Ishikawa (cell line): ENCODE measurements at regions not wholly inside any gene's neighbourhood (a gene's known extent, or its start where the extent isn't known, plus 50 kb on each side); places are given as distances from the start of the nearest gene placed in this dataset.

Source experiments
- EP300 ChIP-seq: IDR thresholded peaks from 2 replicates; pipeline ENCODE4 v1.6.1; 2012; ENCODE audit warnings: borderline replicate concordance
- RAD21 ChIP-seq: IDR thresholded peaks from 2 replicates; pipeline ENCODE4 v1.6.1; 2012; ENCODE audit warnings: low read depth
- REST ChIP-seq: IDR thresholded peaks from 2 replicates; pipeline ENCODE4 v1.6.1; 2012; ENCODE audit warnings: low read depth, mild to moderate bottlenecking
- YY1 ChIP-seq: IDR thresholded peaks from 2 replicates; pipeline ENCODE4 v1.6.1; 2012; ENCODE audit warnings: low read depth

- no peak for TF ChIP-seq RAD21
- TF ChIP-seq YY1, result no peak
- TF ChIP-seq EP300, result no peak
- no peak for TF ChIP-seq REST
Observed at GRCh38 chr11:96551136-96551535, 161.3 kb downstream of the JRKL start.
